ENCODE measurements at regions not wholly inside any gene's neighbourhood (a gene's known extent, or its start where the extent isn't known, plus 50 kb on each side); places are given as distances from the start of the nearest gene placed in this dataset.

DNA sequence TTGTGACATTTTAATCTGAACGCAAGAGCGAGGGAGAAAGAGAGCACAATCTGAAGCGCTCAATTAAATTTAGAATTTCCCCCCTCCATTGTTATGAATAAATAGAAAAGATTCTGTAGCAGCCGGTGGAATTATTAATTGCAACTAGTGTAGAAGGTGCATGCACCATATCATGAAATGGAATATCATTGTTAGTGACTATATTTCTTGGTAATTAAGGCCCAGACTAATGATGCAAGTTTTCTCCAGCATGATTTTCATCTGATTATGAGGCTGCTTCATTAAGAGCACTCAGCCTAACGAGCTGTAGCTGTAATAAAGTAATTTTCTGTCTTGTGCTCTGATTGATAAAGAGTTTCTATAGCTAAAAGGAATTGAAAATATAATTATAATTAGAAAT, 432.2 kb upstream of the SPRED2 start:
- Histone ChIP-seq H3K27ac (ENCODE audit: extremely low read length, insufficient read depth, low read length) (no peak overlapping the region), H3K4me2 (ENCODE audit: low read depth, low read length) (no peak overlapping the region), H3K9me3 (ENCODE audit: low read length) (no peaks in the 10 kb centered on the region), H3K79me2 (ENCODE audit: insufficient read depth, low read length) (no peaks in the 10 kb centered on the region), H3K4me1 (ENCODE audit: insufficient read depth, low read length) (no peaks in the 10 kb centered on the region), H3K36me3 (replicated peaks in 1 of 2; ENCODE audit: control insufficient read depth in 1 of 2, insufficient read depth in 2 of 2, low read length in 2 of 2) (no peaks in the 10 kb centered on the region), H3K27me3 (ENCODE audit: control insufficient read depth in 1 of 2, insufficient read depth in 2 of 2, low read length in 2 of 2) (peaks cover 0 to 10% of the 10 kb centered on the region in 2 experiments; a peak in 2 of 5 replicates), H2AFZ (ENCODE audit: low read length) (no peak overlapping the region), H4K20me1 (ENCODE audit: insufficient read depth, low read length) (no peaks in the 10 kb centered on the region), H3K4me3 (replicated peaks in 1 of 3; ENCODE audit: insufficient read depth in 1 of 3, low read depth in 2 of 3, low read length in 3 of 3) (no peak overlapping the region), H3K9ac (ENCODE audit: insufficient read depth, low read depth, low read length) (no peak overlapping the region)
- DNase-seq (ENCODE audit: low spot score) (no peak), ATAC-seq (no peak), FAIRE-seq (no peak)
- in situ Hi-C loops (cut with HindIII; ENCODE audit: extremely low pct_ligation_motif_present, low pct_unique_long_range_greater_than_20kb) (no loop called here), intact Hi-C loops (cut with micrococcal nuclease; ENCODE audit: unreplicated experiment) (no loop called here)
- no TSS peak for BruUV-seq (replicated peaks)
- CTCF ChIA-PET (ENCODE audit: low intra/inter-chr PET ratio, low total read pairs): no interaction called here
- TF ChIP-seq, protein P1, sequence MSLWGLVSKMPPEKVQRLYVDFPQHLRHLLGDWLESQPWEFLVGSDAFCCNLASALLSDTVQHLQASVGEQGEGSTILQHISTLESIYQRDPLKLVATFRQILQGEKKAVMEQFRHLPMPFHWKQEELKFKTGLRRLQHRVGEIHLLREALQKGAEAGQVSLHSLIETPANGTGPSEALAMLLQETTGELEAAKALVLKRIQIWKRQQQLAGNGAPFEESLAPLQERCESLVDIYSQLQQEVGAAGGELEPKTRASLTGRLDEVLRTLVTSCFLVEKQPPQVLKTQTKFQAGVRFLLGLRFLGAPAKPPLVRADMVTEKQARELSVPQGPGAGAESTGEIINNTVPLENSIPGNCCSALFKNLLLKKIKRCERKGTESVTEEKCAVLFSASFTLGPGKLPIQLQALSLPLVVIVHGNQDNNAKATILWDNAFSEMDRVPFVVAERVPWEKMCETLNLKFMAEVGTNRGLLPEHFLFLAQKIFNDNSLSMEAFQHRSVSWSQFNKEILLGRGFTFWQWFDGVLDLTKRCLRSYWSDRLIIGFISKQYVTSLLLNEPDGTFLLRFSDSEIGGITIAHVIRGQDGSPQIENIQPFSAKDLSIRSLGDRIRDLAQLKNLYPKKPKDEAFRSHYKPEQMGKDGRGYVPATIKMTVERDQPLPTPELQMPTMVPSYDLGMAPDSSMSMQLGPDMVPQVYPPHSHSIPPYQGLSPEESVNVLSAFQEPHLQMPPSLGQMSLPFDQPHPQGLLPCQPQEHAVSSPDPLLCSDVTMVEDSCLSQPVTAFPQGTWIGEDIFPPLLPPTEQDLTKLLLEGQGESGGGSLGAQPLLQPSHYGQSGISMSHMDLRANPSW (CRISPR knock-in tag; IDR thresholded peaks at IDR 0.05; ENCODE audit: borderline replicate concordance): no peak
- no peak for TF ChIP-seq ZNF770 (CRISPR knock-in tag; IDR thresholded peaks at IDR 0.05)
- TF ChIP-seq ZBED4 (CRISPR knock-in tag; IDR thresholded peaks at IDR 0.05; ENCODE audit: borderline replicate concordance): no peak
- TF ChIP-seq ZNF776 (CRISPR knock-in tag; IDR thresholded peaks at IDR 0.05): no peak
- no peak for TF ChIP-seq ZMYM3 (CRISPR knock-in tag; IDR thresholded peaks at IDR 0.05)
- 57% methylated on average over 5 of the region's 5 CpGs for WGBS (ENCODE audit: low lambda C conversion rate)
- POLR2A ChIA-PET: no interaction called here
